ENCODE measurements at regions not wholly inside any gene's neighbourhood (a gene's known extent, or its start where the extent isn't known, plus 50 kb on each side); places are given as distances from the start of the nearest gene placed in this dataset.

- no peaks in the 10 kb centered on the region for H3K27me3 ChIP-seq (ENCODE audit: control insufficient read depth in 1 of 2, insufficient read depth in 2 of 2, low read length in 2 of 2)
- no peak for ATAC-seq
- no peaks in the 10 kb centered on the region for H3K9me3 ChIP-seq (ENCODE audit: low read length)
- DNase-seq (ENCODE audit: low spot score), result no peak
- 19% methylated on average over 6 of the region's 6 CpGs for WGBS (ENCODE audit: low lambda C conversion rate)
- H3K4me2 ChIP-seq (ENCODE audit: low read depth, low read length), result no peak overlapping the region
- in situ Hi-C loops (cut with HindIII; ENCODE audit: extremely low pct_ligation_motif_present, low pct_unique_long_range_greater_than_20kb) (no loop called here), intact Hi-C loops (cut with micrococcal nuclease; ENCODE audit: unreplicated experiment) (no loop called here)
- no peak overlapping the region for H2AFZ ChIP-seq (ENCODE audit: low read length)
- no peaks in the 10 kb centered on the region for H4K20me1 ChIP-seq (ENCODE audit: insufficient read depth, low read length)
- no peaks in the 10 kb centered on the region for H3K36me3 ChIP-seq (replicated peaks in 1 of 2; ENCODE audit: control insufficient read depth in 1 of 2, insufficient read depth in 2 of 2, low read length in 2 of 2)
- H3K27ac ChIP-seq (ENCODE audit: extremely low read length, insufficient read depth, low read length), result no peak overlapping the region
- POLR2A ChIA-PET, result no interaction called here
- H3K79me2 ChIP-seq (ENCODE audit: insufficient read depth, low read length), result no peaks in the 10 kb centered on the region
- CTCF ChIA-PET (ENCODE audit: low intra/inter-chr PET ratio, low total read pairs), result no interaction called here
- no peaks in the 10 kb centered on the region for H3K4me1 ChIP-seq (ENCODE audit: insufficient read depth, low read length)
- H3K9ac ChIP-seq (ENCODE audit: insufficient read depth, low read depth, low read length), result no peak overlapping the region
- no peak overlapping the region for H3K4me3 ChIP-seq (replicated peaks in 1 of 3; ENCODE audit: insufficient read depth in 1 of 3, low read depth in 2 of 3, low read length in 3 of 3)
- BruUV-seq (replicated peaks), result no TSS peak
- FAIRE-seq, result no peak
- no peak for TF ChIP-seq SAP130 (CRISPR knock-in tag; IDR thresholded peaks at IDR 0.05; ENCODE audit: low read depth)
- TF ChIP-seq, protein P1, sequence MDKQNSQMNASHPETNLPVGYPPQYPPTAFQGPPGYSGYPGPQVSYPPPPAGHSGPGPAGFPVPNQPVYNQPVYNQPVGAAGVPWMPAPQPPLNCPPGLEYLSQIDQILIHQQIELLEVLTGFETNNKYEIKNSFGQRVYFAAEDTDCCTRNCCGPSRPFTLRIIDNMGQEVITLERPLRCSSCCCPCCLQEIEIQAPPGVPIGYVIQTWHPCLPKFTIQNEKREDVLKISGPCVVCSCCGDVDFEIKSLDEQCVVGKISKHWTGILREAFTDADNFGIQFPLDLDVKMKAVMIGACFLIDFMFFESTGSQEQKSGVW (CRISPR knock-in tag; IDR thresholded peaks at IDR 0.05; ENCODE audit: borderline replicate concordance), result no peak
- TF ChIP-seq SPEN (CRISPR knock-in tag; IDR thresholded peaks at IDR 0.05; ENCODE audit: low read depth), result no peak
- no peak for TF ChIP-seq ZNF564 (CRISPR knock-in tag; IDR thresholded peaks at IDR 0.05)
- no peak for TF ChIP-seq CBX1 (IDR thresholded peaks at IDR 0.05; ENCODE audit: low read depth)
- TF ChIP-seq HNRNPUL1 (IDR thresholded peaks at IDR 0.05; ENCODE audit: low read depth, low read length), result no peak
- TF ChIP-seq HNRNPLL (IDR thresholded peaks at IDR 0.05; ENCODE audit: low read depth, low read length, poor library complexity, severe bottlenecking), result no peak
- no peak for TF ChIP-seq MIER2 (CRISPR knock-in tag; IDR thresholded peaks at IDR 0.05)
- TF ChIP-seq MTA1 (CRISPR knock-in tag; IDR thresholded peaks at IDR 0.05; ENCODE audit: borderline replicate concordance), result no peak
- TF ChIP-seq GTF3A (CRISPR knock-in tag; conservative IDR thresholded peaks at IDR 0.05), result no peak
- no peak for TF ChIP-seq BRCA1 (CRISPR knock-in tag; IDR thresholded peaks at IDR 0.05)
- no peak for TF ChIP-seq TFAP4 (IDR thresholded peaks at IDR 0.05; ENCODE audit: borderline replicate concordance, low read depth)
- TF ChIP-seq, protein P2, sequence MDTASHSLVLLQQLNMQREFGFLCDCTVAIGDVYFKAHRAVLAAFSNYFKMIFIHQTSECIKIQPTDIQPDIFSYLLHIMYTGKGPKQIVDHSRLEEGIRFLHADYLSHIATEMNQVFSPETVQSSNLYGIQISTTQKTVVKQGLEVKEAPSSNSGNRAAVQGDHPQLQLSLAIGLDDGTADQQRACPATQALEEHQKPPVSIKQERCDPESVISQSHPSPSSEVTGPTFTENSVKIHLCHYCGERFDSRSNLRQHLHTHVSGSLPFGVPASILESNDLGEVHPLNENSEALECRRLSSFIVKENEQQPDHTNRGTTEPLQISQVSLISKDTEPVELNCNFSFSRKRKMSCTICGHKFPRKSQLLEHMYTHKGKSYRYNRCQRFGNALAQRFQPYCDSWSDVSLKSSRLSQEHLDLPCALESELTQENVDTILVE (CRISPR knock-in tag; IDR thresholded peaks at IDR 0.05), result no peak
- no peak for TF ChIP-seq ZNF414 (CRISPR knock-in tag; IDR thresholded peaks at IDR 0.05)
- no peak for TF ChIP-seq GPBP1L1 (CRISPR knock-in tag; IDR thresholded peaks at IDR 0.05)
- TF ChIP-seq, protein P3, sequence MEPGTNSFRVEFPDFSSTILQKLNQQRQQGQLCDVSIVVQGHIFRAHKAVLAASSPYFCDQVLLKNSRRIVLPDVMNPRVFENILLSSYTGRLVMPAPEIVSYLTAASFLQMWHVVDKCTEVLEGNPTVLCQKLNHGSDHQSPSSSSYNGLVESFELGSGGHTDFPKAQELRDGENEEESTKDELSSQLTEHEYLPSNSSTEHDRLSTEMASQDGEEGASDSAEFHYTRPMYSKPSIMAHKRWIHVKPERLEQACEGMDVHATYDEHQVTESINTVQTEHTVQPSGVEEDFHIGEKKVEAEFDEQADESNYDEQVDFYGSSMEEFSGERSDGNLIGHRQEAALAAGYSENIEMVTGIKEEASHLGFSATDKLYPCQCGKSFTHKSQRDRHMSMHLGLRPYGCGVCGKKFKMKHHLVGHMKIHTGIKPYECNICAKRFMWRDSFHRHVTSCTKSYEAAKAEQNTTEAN (CRISPR knock-in tag; conservative IDR thresholded peaks at IDR 0.05), result no peak
- TF ChIP-seq, protein P4, sequence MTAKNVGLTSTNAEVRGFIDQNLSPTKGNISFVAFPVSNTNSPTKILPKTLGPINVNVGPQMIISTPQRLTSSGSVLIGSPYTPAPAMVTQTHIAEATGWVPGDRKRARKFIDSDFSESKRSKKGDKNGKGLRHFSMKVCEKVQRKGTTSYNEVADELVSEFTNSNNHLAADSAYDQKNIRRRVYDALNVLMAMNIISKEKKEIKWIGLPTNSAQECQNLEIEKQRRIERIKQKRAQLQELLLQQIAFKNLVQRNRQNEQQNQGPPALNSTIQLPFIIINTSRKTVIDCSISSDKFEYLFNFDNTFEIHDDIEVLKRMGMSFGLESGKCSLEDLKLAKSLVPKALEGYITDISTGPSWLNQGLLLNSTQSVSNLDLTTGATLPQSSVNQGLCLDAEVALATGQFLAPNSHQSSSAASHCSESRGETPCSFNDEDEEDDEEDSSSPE (CRISPR knock-in tag; IDR thresholded peaks at IDR 0.05), result no peak
These were observed 413.4 kb downstream of the BCAT1 start for GRCh38 chr12:24535334-24536069.

Measured in HepG2 (cell line).